IPS-18c (cell line): ENCODE measurements at regions not wholly inside any gene's neighbourhood (a gene's known extent, or its start where the extent isn't known, plus 50 kb on each side); places are given as distances from the start of the nearest gene placed in this dataset.

Experiments
- H3K4me3 ChIP-seq: 2 replicates; pipeline ENCODE4 v1.7.0; 2013; ENCODE audit warnings: low read depth, mild to moderate bottlenecking, low read length, moderate library complexity; ENCODE audit not compliant: insufficient read depth
- H3K9me3 ChIP-seq: one replicate; pipeline ENCODE4 v1.6.1; 2013; ENCODE audit warnings: mild to moderate bottlenecking, low read length, moderate library complexity; ENCODE audit not compliant: control insufficient read depth, insufficient read depth

- no peaks in the 10 kb centered on the region for H3K9me3 ChIP-seq
- no peak overlapping the region for H3K4me3 ChIP-seq
Measured at GRCh38 chr4:3388471-3389232, 53.1 kb upstream of the HGFAC start.

GRCh38 chr4:3389233-3390215 lies 52.2 kb upstream of the HGFAC start:
- Histone ChIP-seq H3K4me3 (no peak overlapping the region), H3K9me3 (no peaks in the 10 kb centered on the region)

- H3K4me3 ChIP-seq, result no peak overlapping the region
- H3K9me3 ChIP-seq, result no peaks in the 10 kb centered on the region
Measured at GRCh38 chr4:3390288-3390811, 51.4 kb upstream of the HGFAC start.

- no peaks in the 10 kb centered on the region for H3K9me3 ChIP-seq
- H3K4me3 ChIP-seq, result no peak overlapping the region
Measured at GRCh38 chr4:3391422-3391821, 50.3 kb upstream of the HGFAC start.
